ENCODE measurements at regions not wholly inside any gene's neighbourhood (a gene's known extent, or its start where the extent isn't known, plus 50 kb on each side); places are given as distances from the start of the nearest gene placed in this dataset.

DNA sequence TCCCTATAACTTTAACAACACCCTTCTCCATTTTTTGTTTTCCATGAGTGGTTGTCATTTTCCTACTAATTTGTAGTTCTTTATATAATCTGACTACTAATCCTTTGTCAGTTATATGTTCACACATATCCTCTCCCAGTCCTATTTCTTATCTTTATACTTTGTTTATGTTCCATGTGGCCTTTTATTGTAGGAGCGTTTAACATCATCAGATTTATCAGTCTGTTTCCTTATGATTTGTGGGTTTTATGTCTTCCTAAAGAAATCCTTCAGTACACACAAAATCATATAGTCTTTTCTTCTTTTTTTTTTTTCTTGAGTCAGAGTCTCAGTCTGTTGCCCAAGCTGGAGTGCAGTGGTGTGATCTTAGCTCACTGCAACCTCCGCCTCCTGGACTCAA is 204.9 kb upstream of the SPRY1 start:
- H3K9me3 Mint-ChIP-seq, result no peaks in the 10 kb centered on the region
- no peak overlapping the region for H3K27ac Mint-ChIP-seq

DNA sequence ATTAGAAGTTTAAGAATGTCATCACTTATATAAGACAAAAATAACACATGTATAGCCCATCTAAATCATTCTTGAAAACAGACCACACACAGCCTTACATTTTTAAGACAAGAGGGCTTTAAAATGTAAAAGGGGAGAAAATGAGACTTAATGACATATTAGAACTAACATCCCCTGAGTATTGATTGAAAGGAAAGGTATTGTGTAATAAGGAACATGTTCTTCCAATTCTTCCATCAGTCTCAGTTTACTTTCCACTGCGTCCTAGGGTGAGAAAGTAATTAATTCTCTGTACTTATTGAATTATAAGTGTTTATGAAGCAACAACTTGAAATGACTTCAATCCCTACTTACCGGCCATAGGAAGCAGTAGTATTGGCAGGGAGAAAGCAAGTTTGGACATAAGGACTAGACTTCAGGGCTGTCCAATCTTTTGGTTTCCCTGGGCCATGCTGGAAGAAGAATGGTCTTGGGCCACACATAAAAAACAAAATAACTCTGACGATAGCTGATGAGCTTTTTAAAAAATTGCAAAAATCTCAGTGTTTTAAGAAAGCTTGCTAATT is 202.7 kb upstream of the SPRY1 start:
- TF ChIP-seq, protein P1, sequence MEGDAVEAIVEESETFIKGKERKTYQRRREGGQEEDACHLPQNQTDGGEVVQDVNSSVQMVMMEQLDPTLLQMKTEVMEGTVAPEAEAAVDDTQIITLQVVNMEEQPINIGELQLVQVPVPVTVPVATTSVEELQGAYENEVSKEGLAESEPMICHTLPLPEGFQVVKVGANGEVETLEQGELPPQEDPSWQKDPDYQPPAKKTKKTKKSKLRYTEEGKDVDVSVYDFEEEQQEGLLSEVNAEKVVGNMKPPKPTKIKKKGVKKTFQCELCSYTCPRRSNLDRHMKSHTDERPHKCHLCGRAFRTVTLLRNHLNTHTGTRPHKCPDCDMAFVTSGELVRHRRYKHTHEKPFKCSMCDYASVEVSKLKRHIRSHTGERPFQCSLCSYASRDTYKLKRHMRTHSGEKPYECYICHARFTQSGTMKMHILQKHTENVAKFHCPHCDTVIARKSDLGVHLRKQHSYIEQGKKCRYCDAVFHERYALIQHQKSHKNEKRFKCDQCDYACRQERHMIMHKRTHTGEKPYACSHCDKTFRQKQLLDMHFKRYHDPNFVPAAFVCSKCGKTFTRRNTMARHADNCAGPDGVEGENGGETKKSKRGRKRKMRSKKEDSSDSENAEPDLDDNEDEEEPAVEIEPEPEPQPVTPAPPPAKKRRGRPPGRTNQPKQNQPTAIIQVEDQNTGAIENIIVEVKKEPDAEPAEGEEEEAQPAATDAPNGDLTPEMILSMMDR (IDR thresholded peaks at IDR 0.05; ENCODE audit: unreplicated experiment), result no peak
- no peak for DNase-seq (ENCODE audit: low spot score in 2 of 2, unreplicated experiment in 2 of 2)
- no peaks in the 10 kb centered on the region for H3K36me3 Mint-ChIP-seq
- peaks cover 6% of the 10 kb centered on the region for H3K4me1 Mint-ChIP-seq
- no peaks in the 10 kb centered on the region for H3K27me3 Mint-ChIP-seq (ENCODE audit: low read depth)
- H3K4me3 Mint-ChIP-seq, result no peak overlapping the region
- no peak overlapping the region for H3K27ac Mint-ChIP-seq
- no peaks in the 10 kb centered on the region for H3K9me3 Mint-ChIP-seq

More for the DNA sequence above, 204.9 kb upstream of the SPRY1 start:
- no peak for DNase-seq (ENCODE audit: low spot score in 2 of 2, unreplicated experiment in 2 of 2)
- no peak overlapping the region for H3K4me3 Mint-ChIP-seq
- TF ChIP-seq, protein P1 (IDR thresholded peaks at IDR 0.05; ENCODE audit: unreplicated experiment), result no peak
- no peaks in the 10 kb centered on the region for H3K36me3 Mint-ChIP-seq
- H3K27me3 Mint-ChIP-seq (ENCODE audit: low read depth), result no peaks in the 10 kb centered on the region
- H3K4me1 Mint-ChIP-seq, result peaks cover 7% of the 10 kb centered on the region

DNA sequence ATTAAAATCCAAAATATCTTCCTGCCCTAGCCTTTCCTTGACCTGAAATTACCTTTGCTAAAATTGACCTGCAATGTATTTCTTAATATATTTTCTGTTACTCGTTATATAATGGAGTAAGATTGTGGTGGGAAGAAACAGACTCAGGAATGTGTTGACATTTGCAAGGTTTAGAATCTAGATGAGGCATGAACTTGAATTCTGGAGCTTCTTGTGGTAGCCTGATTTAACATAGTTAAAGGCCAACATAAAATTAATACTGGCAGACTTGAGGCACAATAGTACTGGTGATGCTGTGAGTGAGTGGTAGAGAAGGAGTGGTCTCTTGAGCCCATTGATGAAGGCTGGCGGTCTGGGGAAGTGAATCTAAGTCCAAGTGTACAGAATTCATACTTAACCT is 197.9 kb upstream of the SPRY1 start:
- DNase-seq (ENCODE audit: low spot score in 2 of 2, unreplicated experiment in 2 of 2), result no peak
- peaks cover under 1% of the 10 kb centered on the region for H3K9me3 Mint-ChIP-seq
- H3K36me3 Mint-ChIP-seq, result no peaks in the 10 kb centered on the region
- H3K4me3 Mint-ChIP-seq, result no peak overlapping the region
- TF ChIP-seq, protein P1 (IDR thresholded peaks at IDR 0.05; ENCODE audit: unreplicated experiment), result no peak
- no peak overlapping the region for H3K27ac Mint-ChIP-seq
- H3K4me1 Mint-ChIP-seq, result peaks cover 4% of the 10 kb centered on the region
- H3K27me3 Mint-ChIP-seq (ENCODE audit: low read depth), result no peaks in the 10 kb centered on the region

DNA sequence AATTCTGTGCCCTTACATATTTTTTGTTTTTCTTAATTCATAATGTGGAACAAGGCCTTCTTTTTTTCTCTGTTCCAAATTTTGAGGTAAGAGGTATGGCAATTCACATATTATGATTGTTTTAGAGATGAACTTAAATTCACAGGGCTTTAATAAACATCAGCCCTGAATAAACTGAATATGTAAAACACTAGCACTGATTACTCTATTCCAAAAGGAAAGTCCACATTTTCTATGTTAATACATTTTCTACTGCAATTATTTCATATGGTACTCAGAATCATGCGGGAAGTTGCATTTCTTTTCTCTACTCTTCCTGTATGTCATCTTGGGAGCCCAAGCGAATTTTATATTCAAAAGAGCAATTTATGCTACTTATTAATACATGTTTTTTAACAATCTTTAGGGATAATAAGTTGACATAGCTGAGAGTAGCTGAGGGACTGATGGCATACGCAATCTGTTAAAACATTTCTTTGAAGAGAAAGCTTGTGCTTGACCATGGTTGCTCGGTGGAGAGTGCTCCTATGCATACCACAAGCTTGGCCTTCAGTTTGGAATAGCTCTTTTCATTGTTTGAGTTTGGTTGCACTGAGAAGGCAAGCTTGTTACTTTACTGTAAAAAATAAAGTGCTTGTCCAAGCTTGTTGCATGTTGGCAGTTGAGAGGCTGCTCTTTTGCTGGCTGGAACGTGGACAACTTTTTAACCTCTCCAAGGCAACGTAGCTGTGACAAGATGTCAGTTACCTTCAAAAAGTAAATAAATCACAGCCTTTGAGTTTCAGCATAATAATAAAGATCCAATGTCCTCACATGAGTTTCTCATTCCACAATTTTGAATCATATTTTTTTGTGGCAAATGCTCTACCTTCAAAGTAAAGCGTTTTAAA is 196.3 kb upstream of the SPRY1 start:
- peaks cover 4% of the 10 kb centered on the region for H3K4me1 Mint-ChIP-seq
- no peak overlapping the region for H3K4me3 Mint-ChIP-seq
- TF ChIP-seq, protein P1 (IDR thresholded peaks at IDR 0.05; ENCODE audit: unreplicated experiment), result no peak
- no peaks in the 10 kb centered on the region for H3K27me3 Mint-ChIP-seq (ENCODE audit: low read depth)
- H3K9me3 Mint-ChIP-seq, result peaks cover 5% of the 10 kb centered on the region
- DNase-seq (ENCODE audit: low spot score in 2 of 2, unreplicated experiment in 2 of 2), result no peak
- H3K27ac Mint-ChIP-seq, result no peak overlapping the region
- peaks cover 3% of the 10 kb centered on the region for H3K36me3 Mint-ChIP-seq

DNA sequence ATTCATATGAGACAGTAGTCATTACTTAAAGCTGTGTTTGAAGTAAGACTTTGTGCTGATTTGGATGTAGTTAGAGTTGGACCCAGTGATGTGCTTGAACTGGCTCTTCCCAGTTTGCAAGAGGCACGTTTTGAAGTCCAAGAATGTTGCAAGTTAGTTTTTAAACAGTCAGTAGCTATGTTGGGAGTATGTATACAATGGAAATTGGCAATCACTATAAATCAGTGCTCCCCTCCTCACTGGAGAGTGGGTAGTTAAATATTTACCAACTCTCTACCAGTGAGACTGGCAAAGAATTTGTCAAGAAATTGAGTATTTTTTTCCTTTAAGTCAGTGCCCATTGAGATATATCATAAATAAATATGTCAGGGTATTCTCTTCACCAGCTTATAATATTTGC is 191.9 kb upstream of the SPRY1 start:
- no peak for DNase-seq (ENCODE audit: low spot score in 2 of 2, unreplicated experiment in 2 of 2)
- Mint-ChIP-seq H3K4me3 (no peak overlapping the region), H3K27ac (no peak overlapping the region), H3K27me3 (ENCODE audit: low read depth) (no peaks in the 10 kb centered on the region), H3K36me3 (peaks cover 3% of the 10 kb centered on the region), H3K4me1 (peaks cover 4% of the 10 kb centered on the region), H3K9me3 (peaks cover 8% of the 10 kb centered on the region)
- TF ChIP-seq, protein P1 (IDR thresholded peaks at IDR 0.05; ENCODE audit: unreplicated experiment), result no peak

Measured in mesothelial cell of epicardium (in vitro differentiated cells).